LNCaP clone FGC (cell line): ENCODE measurements at regions not wholly inside any gene's neighbourhood (a gene's known extent, or its start where the extent isn't known, plus 50 kb on each side); places are given as distances from the start of the nearest gene placed in this dataset.
A peak's percentile ranks its signal among the peaks of the same experiment; 100 is the strongest.
"Not testable (repeated sequence)": the region's sequence is repeated elsewhere in the genome, so short reads cannot be mapped to it uniquely, and the experiment has no call there.

Experiments
- DNase-seq: peaks from one replicate; pipeline ENCODE4 v3.0.0-alpha.2; 2011; ENCODE audit warnings: low read depth
- H3K4me3 ChIP-seq: 2 replicates; pipeline ENCODE4 v1.5.1; 2011; ENCODE audit warnings: mild to moderate bottlenecking, low read depth, low read length, control low read depth
- CTCF ChIP-seq: IDR thresholded peaks from 2 replicates; pipeline ENCODE4 v1.5.1; 2012; ENCODE audit warnings: mild to moderate bottlenecking; ENCODE audit not compliant: control insufficient read depth, insufficient read depth; ENCODE audit errors: extremely low read depth

GRCh38 chr3:18185624-18186023 is 239.5 kb downstream of the SATB1 start:
- no peak for TF ChIP-seq CTCF
- H3K4me3 ChIP-seq = no peak overlapping the region
- DNase-seq = no peak

GRCh38 chr3:18182923-18183322 is 242.2 kb downstream of the SATB1 start:
- not testable (repeated sequence) for DNase-seq, H3K4me3 ChIP-seq

- no peak overlapping the region for H3K4me3 ChIP-seq
- TF ChIP-seq CTCF = no peak
- DNase-seq = peak; percentile 4
These were observed 245.6 kb downstream of the SATB1 start for GRCh38 chr3:18179521-18179920.

GRCh38 chr3:18177271-18177670 is 247.9 kb downstream of the SATB1 start:
- DNase-seq = no peak
- TF ChIP-seq CTCF = no peak
- no peak overlapping the region for H3K4me3 ChIP-seq

- DNase-seq, H3K4me3 ChIP-seq: not testable (repeated sequence)
These were observed 251.2 kb downstream of the SATB1 start for GRCh38 chr3:18173891-18174290.

GRCh38 chr3:18159681-18160080 is 265.5 kb downstream of the SATB1 start:
- TF ChIP-seq CTCF = no peak
- no peak overlapping the region for H3K4me3 ChIP-seq
- DNase-seq = no peak

- DNase-seq = no peak
- H3K4me3 ChIP-seq = no peak overlapping the region
- TF ChIP-seq CTCF = no peak
These were observed 271.5 kb downstream of the SATB1 start for GRCh38 chr3:18153571-18154173.

- no peak for DNase-seq
- no peak overlapping the region for H3K4me3 ChIP-seq
- TF ChIP-seq CTCF = no peak
These were observed 273.9 kb downstream of the SATB1 start for GRCh38 chr3:18151199-18151598.
